Gastrocnemius medialis (tissue), 4 donors: ENCODE measurements at regions not wholly inside any gene's neighbourhood (a gene's known extent, or its start where the extent isn't known, plus 50 kb on each side); places are given as distances from the start of the nearest gene placed in this dataset.
"Not testable (repeated sequence)": the region's sequence is repeated elsewhere in the genome, so short reads cannot be mapped to it uniquely, and the experiment has no call there.

Experiments
- CTCF ChIP-seq, 5 experiments: fragments of 450-650 bp in 3 of 5; fragments of 200-600 bp in 2 of 5; sonication (generic) in 2 of 5; IDR thresholded peaks in 4 of 5; conservative IDR thresholded peaks in 1 of 5; 1 replicate in 4 of 5; 2 replicates in 1 of 5; pipeline ENCODE4 v1.5.1; 2016 to 2019; ENCODE audit warnings: antibody characterized with exemption in 5 of 5, mild to moderate bottlenecking in 3 of 5, moderate library complexity in 3 of 5
- POLR2A ChIP-seq, 2 donors: fragments of 450-650 bp; IDR thresholded peaks; one replicate each; pipeline ENCODE4 v1.6.1; 2017; ENCODE audit warnings: antibody characterized with exemption in 2 of 2, mild to moderate bottlenecking in 2 of 2, moderate library complexity in 2 of 2

GRCh38 chr16:32002496-32002895 lies 128.9 kb downstream of the ZNF267 start:
- not testable (repeated sequence) for TF ChIP-seq CTCF (IDR thresholded peaks at IDR 0.05 in 4 of 5, conservative IDR thresholded peaks at IDR 0.05 in 1 of 5); POLR2A (IDR thresholded peaks at IDR 0.05)
